HG03520 (cell line): ENCODE measurements at regions not wholly inside any gene's neighbourhood (a gene's known extent, or its start where the extent isn't known, plus 50 kb on each side); places are given as distances from the start of the nearest gene placed in this dataset.
"Not testable (repeated sequence)": the region's sequence is repeated elsewhere in the genome, so short reads cannot be mapped to it uniquely, and the experiment has no call there.

Experiments used
- ATAC-seq: cut with Tn5 transposase; IDR thresholded peaks from one replicate; pipeline ENCODE4 v1.9.1; 2021; ENCODE audit warnings: mild to moderate bottlenecking, moderate library complexity; ENCODE audit not compliant: unreplicated experiment

DNA sequence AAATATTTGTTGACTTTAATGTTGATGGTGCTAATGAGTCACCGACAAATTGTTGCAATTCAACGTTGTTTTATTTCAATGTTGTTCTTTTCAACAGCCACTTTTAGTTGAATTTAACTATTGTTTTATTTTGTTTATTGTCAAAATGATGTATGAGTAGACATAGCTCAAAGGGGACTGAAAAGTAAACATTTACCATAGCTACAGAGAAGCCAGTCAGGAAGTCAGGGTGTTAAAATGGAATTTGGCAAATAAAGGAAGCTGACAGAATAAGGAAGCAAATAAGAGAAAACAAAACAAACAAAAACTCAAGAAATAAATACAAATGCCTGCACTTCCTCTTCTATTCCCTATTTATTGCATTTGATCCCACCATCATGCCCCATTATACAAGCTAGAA, 648.4 kb upstream of the HTR2C start:
- ATAC-seq: no peak

- ATAC-seq: no peak
Observed at GRCh38 chrX:113933931-113934330, 650.0 kb upstream of the HTR2C start.

DNA sequence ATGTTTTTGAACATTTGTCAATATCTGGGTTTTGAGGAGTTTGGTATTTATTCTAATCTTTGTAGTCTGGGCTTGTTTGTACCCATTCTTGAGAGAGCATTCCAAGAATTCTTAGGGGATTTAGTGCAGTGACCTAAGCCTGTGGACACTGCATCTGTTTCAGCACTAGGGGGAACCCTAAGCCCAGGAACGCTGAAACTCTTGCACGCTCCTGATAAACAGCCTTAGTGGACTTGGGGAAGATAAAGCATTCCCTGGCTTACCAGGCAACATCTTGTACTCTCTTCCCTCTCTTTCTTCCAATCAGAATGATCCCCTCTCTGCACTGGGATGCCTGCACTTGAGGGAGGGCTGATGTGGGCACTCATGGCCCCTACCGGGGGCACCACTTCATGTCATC, 654.9 kb upstream of the HTR2C start:
- no peak for ATAC-seq

DNA sequence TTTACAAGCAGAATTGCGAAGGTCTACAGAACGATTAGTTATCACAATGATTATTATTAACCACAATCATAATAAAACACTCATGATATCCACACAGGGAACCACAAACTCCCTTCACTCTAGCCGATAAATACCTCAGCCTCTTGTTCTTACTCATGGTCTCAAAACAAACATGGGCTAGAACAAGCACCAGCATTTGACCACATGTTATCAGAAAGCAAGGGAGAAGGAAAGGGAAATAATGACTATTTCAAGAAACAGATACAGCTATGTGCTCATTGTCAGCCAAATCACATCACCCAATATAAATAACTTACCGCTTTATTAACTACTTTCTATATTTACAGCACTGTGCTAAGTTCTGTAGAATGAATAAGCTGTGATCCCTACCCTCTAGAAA, 663.2 kb upstream of the HTR2C start:
- ATAC-seq: peak; percentile 57

- ATAC-seq: no peak
Observed at GRCh38 chrX:113919387-113919786, 664.5 kb upstream of the HTR2C start.

- no peak for ATAC-seq
Observed at GRCh38 chrX:113906168-113906567, 677.7 kb upstream of the HTR2C start.

DNA sequence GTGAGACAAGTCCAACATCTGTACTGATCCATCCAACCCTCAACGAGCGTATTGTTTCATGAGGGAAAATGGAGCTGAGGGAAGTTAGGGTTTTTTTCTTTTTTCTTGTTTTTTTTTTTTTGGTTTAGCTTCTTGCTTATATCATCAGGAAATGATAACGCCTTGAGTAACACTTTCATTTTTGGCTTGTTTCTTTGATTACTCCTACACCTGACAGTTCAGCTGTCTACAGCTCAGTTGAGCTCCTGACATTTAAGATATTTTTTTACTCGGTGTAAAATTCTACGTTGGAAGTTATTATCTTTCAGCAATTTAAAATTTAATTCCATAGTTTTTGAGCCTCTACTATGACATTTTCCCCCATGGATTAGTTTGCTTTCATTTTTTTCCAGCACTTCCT, 691.0 kb upstream of the HTR2C start:
- ATAC-seq: no peak

DNA sequence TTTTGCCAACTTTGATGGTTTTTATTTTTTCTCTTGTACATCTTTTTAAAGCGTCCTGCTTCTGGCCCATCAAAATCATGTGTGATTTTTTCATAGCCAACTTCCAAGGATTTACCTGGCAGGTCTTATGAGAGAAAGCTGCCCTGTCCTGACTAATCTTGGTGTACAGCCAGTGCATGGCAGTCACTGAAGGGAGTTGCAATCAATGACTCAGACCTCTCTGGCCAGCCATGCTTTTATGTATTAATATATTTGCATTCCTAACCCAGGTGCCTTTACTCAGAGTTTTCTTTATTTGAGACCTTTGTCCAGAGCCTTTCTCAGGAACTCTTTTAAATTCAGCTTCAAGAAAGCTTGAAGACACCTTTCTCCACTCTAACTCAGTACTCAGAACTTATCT, 691.5 kb upstream of the HTR2C start:
- no peak for ATAC-seq

GRCh38 chrX:113873056-113873455, 710.8 kb upstream of the HTR2C start:
- ATAC-seq: no peak

DNA sequence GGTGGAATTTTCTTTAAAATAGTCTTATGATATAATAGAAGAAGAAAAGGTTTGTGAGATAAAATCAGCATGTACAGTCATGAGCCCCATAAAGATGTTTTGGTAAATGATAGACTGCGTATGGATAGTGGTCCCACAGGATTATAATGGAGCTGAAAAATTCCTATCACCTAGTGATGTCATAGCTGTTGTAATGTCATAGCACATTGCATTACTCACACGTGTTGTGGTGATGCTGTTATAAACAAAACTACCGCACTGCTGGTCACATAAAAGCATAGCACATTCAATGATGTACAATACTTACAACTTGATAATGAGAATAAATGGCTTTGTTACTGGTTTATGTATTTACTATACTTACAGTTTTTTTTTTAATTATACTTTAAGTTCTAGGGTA, 715.2 kb upstream of the HTR2C start:
- ATAC-seq: no peak

- ATAC-seq: no peak
Observed at GRCh38 chrX:113868177-113868576, 715.7 kb upstream of the HTR2C start.

DNA sequence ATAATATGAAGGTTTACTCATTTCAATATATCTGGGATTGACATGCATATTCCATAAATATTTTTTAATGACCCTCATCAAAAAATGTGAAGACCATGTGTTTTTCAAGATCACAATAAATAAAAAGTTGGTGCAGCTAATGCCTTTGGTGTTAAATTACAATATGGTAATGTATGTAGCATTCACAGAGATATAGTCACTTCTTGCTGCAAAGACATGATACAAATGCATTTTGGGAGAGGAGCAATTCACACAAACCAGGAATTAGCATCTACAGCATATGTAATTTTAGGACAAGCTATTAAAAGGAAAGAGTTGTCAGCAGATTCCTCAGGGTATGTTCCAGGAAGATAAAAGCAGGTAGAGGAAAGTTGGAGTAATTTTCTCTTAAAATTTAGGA, 734.5 kb upstream of the HTR2C start:
- ATAC-seq: no peak

- no peak for ATAC-seq
Observed at GRCh38 chrX:113833096-113834055, 750.5 kb upstream of the HTR2C start.

DNA sequence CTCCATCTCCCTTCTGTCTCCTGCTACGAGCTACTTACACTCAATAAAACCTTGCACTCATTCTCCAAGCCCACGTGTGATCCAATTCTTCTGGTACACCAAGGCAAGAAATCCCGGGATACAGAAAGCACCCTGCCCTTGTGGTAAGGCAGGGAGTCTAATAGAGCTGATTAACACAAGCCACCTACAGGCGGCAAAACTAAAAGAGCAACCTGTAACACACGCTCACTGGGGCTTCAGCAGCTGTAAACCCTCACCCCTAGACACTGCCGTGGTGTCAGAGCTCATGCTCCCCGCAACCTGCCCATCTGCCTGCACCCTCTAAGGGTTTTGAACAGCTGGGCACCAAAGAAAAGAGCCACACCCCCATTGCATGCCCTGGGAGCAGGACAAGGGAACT, 755.4 kb upstream of the HTR2C start:
- ATAC-seq: no peak

GRCh38 chrX:113818346-113818745, 765.5 kb upstream of the HTR2C start:
- ATAC-seq: no peak

DNA sequence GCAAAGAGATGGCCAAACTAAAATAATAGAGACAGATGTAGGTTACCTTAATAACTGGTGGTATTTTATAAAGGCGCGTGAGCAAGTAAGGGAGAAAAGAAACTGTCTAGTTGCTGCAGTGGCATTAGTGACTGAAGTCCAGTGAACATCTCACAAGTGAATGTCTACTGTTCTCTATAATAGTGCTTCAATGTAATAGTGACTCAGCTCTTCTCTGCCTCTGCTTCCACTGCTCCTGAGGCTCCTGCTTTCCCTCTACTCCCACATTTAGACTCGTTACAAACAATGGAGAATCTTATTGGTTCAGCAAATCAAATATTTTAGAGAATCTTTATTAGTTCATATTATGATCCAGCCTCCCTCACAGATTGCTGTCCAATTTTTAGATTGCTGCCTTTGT, 779.1 kb upstream of the HTR2C start:
- no peak for ATAC-seq

DNA sequence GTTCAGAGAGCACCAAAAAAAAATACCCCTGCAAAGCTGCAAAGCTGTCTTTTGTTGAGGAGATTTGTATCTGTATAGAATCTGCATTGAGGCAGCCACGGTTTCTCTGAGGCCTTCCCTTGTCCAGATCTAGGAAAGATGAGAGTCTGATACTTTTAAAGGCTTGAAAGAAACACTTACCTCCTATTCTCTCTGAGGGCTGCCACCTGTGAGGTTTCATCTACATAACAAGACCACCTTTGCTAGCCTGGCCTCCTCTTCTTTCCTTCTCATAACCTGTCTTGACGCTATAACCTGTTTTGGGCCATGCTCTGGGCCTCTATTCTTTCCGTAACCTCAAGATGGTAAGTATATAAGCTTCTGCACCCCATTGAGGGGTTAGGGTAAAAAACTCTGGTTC, 779.6 kb upstream of the HTR2C start:
- no peak for ATAC-seq

DNA sequence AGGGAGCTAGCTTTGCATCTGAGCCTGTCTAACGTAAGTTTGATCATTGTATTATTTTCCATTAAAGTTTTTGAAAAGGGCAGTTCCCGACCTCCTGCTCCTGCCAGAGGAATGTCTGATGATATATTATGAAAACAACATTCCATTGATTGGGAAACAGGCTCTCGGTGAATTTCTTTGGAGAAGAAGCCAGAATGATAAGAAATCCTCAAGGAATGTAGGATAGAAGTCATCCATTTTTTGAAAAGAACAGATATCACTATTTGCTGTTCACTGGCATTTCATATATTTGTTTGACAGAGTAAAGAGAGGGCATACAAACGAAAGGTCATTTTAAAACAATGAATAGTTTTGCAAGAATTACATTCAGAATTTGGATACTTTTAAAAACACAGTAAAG, 781.0 kb upstream of the HTR2C start:
- ATAC-seq: no peak

GRCh38 chrX:113800955-113801354, 782.9 kb upstream of the HTR2C start:
- ATAC-seq: no peak

- no peak for ATAC-seq
Observed at GRCh38 chrX:113793563-113793962, 790.3 kb upstream of the HTR2C start.

- no peak for ATAC-seq
Observed at GRCh38 chrX:113790987-113791386, 792.9 kb upstream of the HTR2C start.

GRCh38 chrX:113784754-113785153, 799.1 kb upstream of the HTR2C start:
- ATAC-seq: not testable (repeated sequence)

- ATAC-seq: no peak
Observed at GRCh38 chrX:113770806-113771205, 813.1 kb upstream of the HTR2C start.
